ENCODE measurements at regions not wholly inside any gene's neighbourhood (a gene's known extent, or its start where the extent isn't known, plus 50 kb on each side); places are given as distances from the start of the nearest gene placed in this dataset.

DNA sequence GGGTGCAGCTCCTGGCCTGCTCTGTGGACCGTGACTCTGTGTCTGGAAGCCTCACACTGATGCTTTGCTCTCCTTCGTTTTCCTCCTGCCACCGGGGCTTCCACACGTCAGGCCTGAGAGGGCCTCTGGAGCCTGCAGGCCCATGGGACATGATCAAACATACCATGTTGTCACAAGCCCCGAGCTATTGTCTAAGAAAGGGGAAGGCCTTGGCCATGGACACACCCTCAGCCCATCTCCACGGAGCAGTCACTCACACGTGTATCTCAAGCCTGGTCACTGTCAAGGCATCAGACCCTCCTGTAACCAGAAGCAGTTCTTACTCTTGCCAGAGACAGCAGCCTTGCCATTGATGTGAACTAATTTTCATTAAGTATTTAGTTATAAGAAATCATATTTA is 814.1 kb upstream of the SALL3 start:
- H3K4me3 ChIP-seq (ENCODE audit: insufficient read depth in 1 of 2, low read depth in 1 of 2, low read length in 2 of 2): no peak overlapping the region
- H2BK15ac ChIP-seq (ENCODE audit: low read depth, poor library complexity, severe bottlenecking): no peak overlapping the region
- no peak overlapping the region for H3K4me2 ChIP-seq (ENCODE audit: low read length, poor library complexity, severe bottlenecking)
- H3K9me3 ChIP-seq (ENCODE audit: control insufficient read depth, low read length): no peaks in the 10 kb centered on the region
- no peak for DNase-seq
- H4K8ac ChIP-seq (ENCODE audit: low read length): no peak overlapping the region
- no peak overlapping the region for H2BK5ac ChIP-seq (ENCODE audit: low read depth, low read length, poor library complexity, severe bottlenecking)
- no peaks in the 10 kb centered on the region for H3K36me3 ChIP-seq (ENCODE audit: control insufficient read depth in 1 of 2, insufficient read depth in 2 of 2, low read depth in 1 of 2, low read length in 2 of 2)
- 63% methylated on average over 6 of the region's 7 CpGs for WGBS
- H2BK12ac ChIP-seq (ENCODE audit: low read length in 2 of 2): no peak overlapping the region
- no peak overlapping the region for H2AFZ ChIP-seq (ENCODE audit: low read depth, low read length)
- no peak overlapping the region for H3K4ac ChIP-seq (ENCODE audit: low read depth in 1 of 2, low read length in 2 of 2)
- H3K9ac ChIP-seq (ENCODE audit: low read length): no peak overlapping the region
- no peak overlapping the region for H4K91ac ChIP-seq (ENCODE audit: low read length)
- H3K4me1 ChIP-seq (ENCODE audit: control insufficient read depth, insufficient read depth, low read depth, low read length): no peaks in the 10 kb centered on the region
- H3K23ac ChIP-seq (ENCODE audit: low read length in 2 of 2): no peak overlapping the region
- no peak overlapping the region for H3K18ac ChIP-seq (ENCODE audit: low read depth in 1 of 2, low read length in 2 of 2)
- H3K79me1 ChIP-seq (replicated peaks; ENCODE audit: low read length, poor library complexity, severe bottlenecking): no peaks in the 10 kb centered on the region
- H3K14ac ChIP-seq (ENCODE audit: low read length in 2 of 2): no peak overlapping the region
- no peaks in the 10 kb centered on the region for H3K27me3 ChIP-seq (ENCODE audit: control insufficient read depth in 1 of 2, insufficient read depth in 1 of 2, low read length in 2 of 2)
- no peak overlapping the region for H2AK5ac ChIP-seq (ENCODE audit: low read length, severe bottlenecking)
- H3K27ac ChIP-seq (ENCODE audit: low read length, poor library complexity, severe bottlenecking): no peak overlapping the region
- no peak overlapping the region for H2BK120ac ChIP-seq (ENCODE audit: low read depth, low read length)

GRCh38 chr18:78168526-78168925 is 811.1 kb upstream of the SALL3 start:
- H3K14ac ChIP-seq (ENCODE audit: low read length in 2 of 2): no peak overlapping the region
- no peaks in the 10 kb centered on the region for H3K36me3 ChIP-seq (ENCODE audit: control insufficient read depth in 1 of 2, insufficient read depth in 2 of 2, low read depth in 1 of 2, low read length in 2 of 2)
- no peak overlapping the region for H3K27ac ChIP-seq (ENCODE audit: low read length, poor library complexity, severe bottlenecking)
- no peaks in the 10 kb centered on the region for H3K4me1 ChIP-seq (ENCODE audit: control insufficient read depth, insufficient read depth, low read depth, low read length)
- H2BK120ac ChIP-seq (ENCODE audit: low read depth, low read length): no peak overlapping the region
- no CpG with 5 or more reads among the region's 1 CpG for WGBS
- no peak overlapping the region for H3K18ac ChIP-seq (ENCODE audit: low read depth in 1 of 2, low read length in 2 of 2)
- H4K8ac ChIP-seq (ENCODE audit: low read length): no peak overlapping the region
- no peak overlapping the region for H3K9ac ChIP-seq (ENCODE audit: low read length)
- H3K4ac ChIP-seq (ENCODE audit: low read depth in 1 of 2, low read length in 2 of 2): no peak overlapping the region
- DNase-seq: no peak
- no peak overlapping the region for H2BK5ac ChIP-seq (ENCODE audit: low read depth, low read length, poor library complexity, severe bottlenecking)
- no peak overlapping the region for H2BK15ac ChIP-seq (ENCODE audit: low read depth, poor library complexity, severe bottlenecking)
- no peaks in the 10 kb centered on the region for H3K27me3 ChIP-seq (ENCODE audit: control insufficient read depth in 1 of 2, insufficient read depth in 1 of 2, low read length in 2 of 2)
- H2AK5ac ChIP-seq (ENCODE audit: low read length, severe bottlenecking): no peak overlapping the region
- no peak overlapping the region for H3K4me2 ChIP-seq (ENCODE audit: low read length, poor library complexity, severe bottlenecking)
- H3K79me1 ChIP-seq (replicated peaks; ENCODE audit: low read length, poor library complexity, severe bottlenecking): no peaks in the 10 kb centered on the region
- no peak overlapping the region for H2BK12ac ChIP-seq (ENCODE audit: low read length in 2 of 2)
- H3K4me3 ChIP-seq (ENCODE audit: insufficient read depth in 1 of 2, low read depth in 1 of 2, low read length in 2 of 2): no peak overlapping the region
- H3K9me3 ChIP-seq (ENCODE audit: control insufficient read depth, low read length): no peaks in the 10 kb centered on the region
- H2AFZ ChIP-seq (ENCODE audit: low read depth, low read length): no peak overlapping the region
- no peak overlapping the region for H4K91ac ChIP-seq (ENCODE audit: low read length)
- no peak overlapping the region for H3K23ac ChIP-seq (ENCODE audit: low read length in 2 of 2)

GRCh38 chr18:78169174-78169864 is 810.3 kb upstream of the SALL3 start:
- H3K36me3 ChIP-seq (ENCODE audit: control insufficient read depth in 1 of 2, insufficient read depth in 2 of 2, low read depth in 1 of 2, low read length in 2 of 2): no peaks in the 10 kb centered on the region
- H4K8ac ChIP-seq (ENCODE audit: low read length): no peak overlapping the region
- no peak for DNase-seq
- H2BK15ac ChIP-seq (ENCODE audit: low read depth, poor library complexity, severe bottlenecking): no peak overlapping the region
- no peak overlapping the region for H3K18ac ChIP-seq (ENCODE audit: low read depth in 1 of 2, low read length in 2 of 2)
- H3K14ac ChIP-seq (ENCODE audit: low read length in 2 of 2): no peak overlapping the region
- no peaks in the 10 kb centered on the region for H3K27me3 ChIP-seq (ENCODE audit: control insufficient read depth in 1 of 2, insufficient read depth in 1 of 2, low read length in 2 of 2)
- H3K79me1 ChIP-seq (replicated peaks; ENCODE audit: low read length, poor library complexity, severe bottlenecking): no peaks in the 10 kb centered on the region
- 69% methylated on average over 8 of the region's 13 CpGs for WGBS
- no peak overlapping the region for H2AFZ ChIP-seq (ENCODE audit: low read depth, low read length)
- H3K9me3 ChIP-seq (ENCODE audit: control insufficient read depth, low read length): no peaks in the 10 kb centered on the region
- no peaks in the 10 kb centered on the region for H3K4me1 ChIP-seq (ENCODE audit: control insufficient read depth, insufficient read depth, low read depth, low read length)
- H2BK120ac ChIP-seq (ENCODE audit: low read depth, low read length): no peak overlapping the region
- no peak overlapping the region for H3K9ac ChIP-seq (ENCODE audit: low read length)
- H3K27ac ChIP-seq (ENCODE audit: low read length, poor library complexity, severe bottlenecking): no peak overlapping the region
- no peak overlapping the region for H4K91ac ChIP-seq (ENCODE audit: low read length)
- H3K4me2 ChIP-seq (ENCODE audit: low read length, poor library complexity, severe bottlenecking): no peak overlapping the region
- H3K4me3 ChIP-seq (ENCODE audit: insufficient read depth in 1 of 2, low read depth in 1 of 2, low read length in 2 of 2): no peak overlapping the region
- H2AK5ac ChIP-seq (ENCODE audit: low read length, severe bottlenecking): no peak overlapping the region
- no peak overlapping the region for H3K23ac ChIP-seq (ENCODE audit: low read length in 2 of 2)
- H2BK5ac ChIP-seq (ENCODE audit: low read depth, low read length, poor library complexity, severe bottlenecking): no peak overlapping the region
- H3K4ac ChIP-seq (ENCODE audit: low read depth in 1 of 2, low read length in 2 of 2): no peak overlapping the region
- no peak overlapping the region for H2BK12ac ChIP-seq (ENCODE audit: low read length in 2 of 2)

DNA sequence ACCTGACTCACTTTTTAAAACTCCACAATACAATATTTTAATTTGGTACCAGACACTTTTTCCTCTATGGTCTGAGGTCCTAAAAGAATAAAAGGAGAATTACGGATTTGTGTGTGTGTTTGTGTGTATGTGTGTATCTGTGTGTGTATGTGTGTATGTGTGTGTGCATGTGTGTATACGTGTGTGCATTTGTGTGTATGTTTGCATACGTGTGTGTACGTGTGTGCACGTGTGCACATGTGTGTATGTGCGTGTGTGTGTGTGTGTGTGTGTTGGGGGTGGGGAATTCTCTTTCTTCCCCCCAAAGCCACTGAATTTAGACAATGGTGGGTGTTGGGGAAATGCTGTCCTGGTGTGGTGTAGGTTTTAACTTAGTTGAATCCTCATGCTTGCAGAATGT is 807.7 kb upstream of the SALL3 start:
- H3K14ac ChIP-seq (ENCODE audit: low read length in 2 of 2): no peak overlapping the region
- no peak overlapping the region for H3K23ac ChIP-seq (ENCODE audit: low read length in 2 of 2)
- no peak overlapping the region for H2AK5ac ChIP-seq (ENCODE audit: low read length, severe bottlenecking)
- no peak for DNase-seq
- H3K27me3 ChIP-seq (ENCODE audit: control insufficient read depth in 1 of 2, insufficient read depth in 1 of 2, low read length in 2 of 2): no peaks in the 10 kb centered on the region
- no peak overlapping the region for H4K8ac ChIP-seq (ENCODE audit: low read length)
- no peak overlapping the region for H2AFZ ChIP-seq (ENCODE audit: low read depth, low read length)
- H3K9me3 ChIP-seq (ENCODE audit: control insufficient read depth, low read length): peaks cover 3% of the 10 kb centered on the region
- H3K9ac ChIP-seq (ENCODE audit: low read length): no peak overlapping the region
- no peak overlapping the region for H2BK120ac ChIP-seq (ENCODE audit: low read depth, low read length)
- H2BK15ac ChIP-seq (ENCODE audit: low read depth, poor library complexity, severe bottlenecking): no peak overlapping the region
- H3K4me3 ChIP-seq (ENCODE audit: insufficient read depth in 1 of 2, low read depth in 1 of 2, low read length in 2 of 2): no peak overlapping the region
- no peaks in the 10 kb centered on the region for H3K4me1 ChIP-seq (ENCODE audit: control insufficient read depth, insufficient read depth, low read depth, low read length)
- H3K4ac ChIP-seq (ENCODE audit: low read depth in 1 of 2, low read length in 2 of 2): no peak overlapping the region
- no peak overlapping the region for H2BK12ac ChIP-seq (ENCODE audit: low read length in 2 of 2)
- no peak overlapping the region for H4K91ac ChIP-seq (ENCODE audit: low read length)
- WGBS: 79% methylated on average over 6 of the region's 6 CpGs
- no peak overlapping the region for H3K27ac ChIP-seq (ENCODE audit: low read length, poor library complexity, severe bottlenecking)
- no peaks in the 10 kb centered on the region for H3K36me3 ChIP-seq (ENCODE audit: control insufficient read depth in 1 of 2, insufficient read depth in 2 of 2, low read depth in 1 of 2, low read length in 2 of 2)
- H3K4me2 ChIP-seq (ENCODE audit: low read length, poor library complexity, severe bottlenecking): no peak overlapping the region
- H3K79me1 ChIP-seq (replicated peaks; ENCODE audit: low read length, poor library complexity, severe bottlenecking): no peaks in the 10 kb centered on the region
- H2BK5ac ChIP-seq (ENCODE audit: low read depth, low read length, poor library complexity, severe bottlenecking): no peak overlapping the region
- H3K18ac ChIP-seq (ENCODE audit: low read depth in 1 of 2, low read length in 2 of 2): no peak overlapping the region

Measured in mesenchymal stem cell (in vitro differentiated cells and primary cell).